NCI-H2029 (cell line): ENCODE measurements at regions not wholly inside any gene's neighbourhood (a gene's known extent, or its start where the extent isn't known, plus 50 kb on each side); places are given as distances from the start of the nearest gene placed in this dataset.
"Not testable (repeated sequence)": the region's sequence is repeated elsewhere in the genome, so short reads cannot be mapped to it uniquely, and the experiment has no call there.

Experiments used
- DNase-seq: peaks from one replicate; lab custom pipeline; 2025; lab: John Stamatoyannopoulos, UW

- DNase-seq = no peak
These were observed 224.7 kb downstream of the CAAP1 start for GRCh38 chr9:26667882-26668281.

DNA sequence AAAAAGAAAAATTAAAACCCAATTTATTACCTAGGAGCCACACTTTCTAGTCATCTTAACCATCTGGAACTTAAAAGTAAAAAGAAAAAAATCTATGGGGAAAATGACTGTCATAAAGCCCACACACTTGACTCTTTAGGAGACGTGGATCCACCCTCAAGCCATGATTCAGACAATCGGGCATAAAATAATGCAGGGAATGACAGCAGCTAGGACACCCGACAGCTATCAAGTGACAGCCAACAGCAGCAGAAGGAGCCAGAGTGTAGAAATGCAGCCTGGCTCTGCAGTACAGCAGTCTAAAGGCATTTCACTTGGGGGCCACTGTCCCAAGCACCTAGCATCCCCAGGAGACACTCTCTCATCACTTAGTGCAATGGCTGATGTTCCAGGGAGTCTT lies 226.9 kb downstream of the CAAP1 start:
- DNase-seq = no peak

DNA sequence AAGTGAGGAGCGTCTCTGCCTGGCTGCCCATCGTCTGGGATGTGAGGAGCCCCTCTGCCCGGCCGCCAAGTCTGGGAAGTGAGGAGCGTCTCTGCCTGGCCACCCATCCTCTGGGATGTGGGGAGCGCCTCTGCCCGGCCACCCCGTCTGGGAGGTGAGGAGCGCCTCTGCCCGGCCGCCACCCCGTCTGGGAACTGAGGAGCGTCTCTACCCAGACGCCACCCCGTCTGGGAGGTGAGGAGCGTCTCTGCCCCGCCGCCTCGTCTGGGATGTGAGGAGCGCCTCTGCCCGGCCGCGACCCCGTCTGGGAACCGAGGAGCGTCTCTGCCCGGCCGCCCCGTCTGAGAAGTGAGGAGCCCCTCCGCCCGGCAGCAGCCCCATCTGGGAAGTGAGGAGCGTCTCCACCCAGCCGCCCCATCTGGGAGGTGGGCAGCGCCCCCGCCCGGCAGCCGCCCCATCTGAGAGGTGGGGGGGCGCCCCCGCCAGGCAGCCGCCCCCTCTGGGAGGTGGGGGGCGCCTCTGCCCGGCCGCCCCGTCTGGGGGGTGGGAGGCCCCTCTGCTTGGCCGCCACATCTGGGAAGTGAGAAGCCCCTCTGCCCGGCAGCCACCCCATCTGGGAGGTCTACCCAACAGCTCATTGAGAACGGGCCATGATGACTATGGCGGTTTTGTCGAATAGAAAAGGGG lies 228.4 kb downstream of the CAAP1 start:
- DNase-seq = not testable (repeated sequence)

DNA sequence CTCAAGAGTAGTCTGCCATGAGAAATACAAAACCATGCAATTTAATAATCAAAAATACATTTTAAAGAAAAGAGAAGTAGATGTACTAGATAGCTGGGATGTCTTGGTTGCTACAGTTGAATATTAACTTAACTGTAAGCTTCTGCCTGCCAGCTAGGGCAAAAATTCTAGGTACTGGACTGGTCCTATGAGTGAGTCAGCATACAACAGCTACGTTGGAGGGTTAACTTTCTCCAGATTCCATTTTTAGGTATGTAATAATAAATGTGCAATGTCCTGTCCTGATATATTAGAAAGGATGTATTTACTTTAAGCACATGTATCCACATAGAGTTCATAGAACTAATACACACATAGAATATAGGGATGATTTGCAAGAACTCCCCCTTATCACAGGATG lies 230.1 kb downstream of the CAAP1 start:
- no peak for DNase-seq

DNA sequence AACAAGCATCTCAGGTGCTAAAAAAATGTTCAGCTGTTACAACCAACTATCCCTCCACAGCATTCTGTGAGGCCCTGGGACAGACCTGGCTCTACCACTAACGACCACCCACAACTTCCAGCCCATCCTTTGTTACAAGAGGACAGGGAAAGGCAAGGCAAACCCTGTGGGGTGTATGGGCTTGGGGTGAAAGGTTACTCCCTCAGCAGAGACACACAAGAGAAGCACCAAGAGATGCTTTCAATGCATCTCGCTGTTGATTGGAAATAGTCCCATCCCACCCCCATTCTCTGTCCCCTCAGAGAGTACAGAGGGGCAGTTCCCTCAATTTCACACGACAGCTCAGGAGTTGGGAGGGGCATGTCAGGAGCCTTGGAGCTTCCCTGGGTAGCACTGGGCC lies 234.1 kb downstream of the CAAP1 start:
- no peak for DNase-seq

GRCh38 chr9:26657958-26658357 lies 234.6 kb downstream of the CAAP1 start:
- DNase-seq = no peak

- DNase-seq = no peak
These were observed 236.4 kb downstream of the CAAP1 start for GRCh38 chr9:26656003-26656870.

DNA sequence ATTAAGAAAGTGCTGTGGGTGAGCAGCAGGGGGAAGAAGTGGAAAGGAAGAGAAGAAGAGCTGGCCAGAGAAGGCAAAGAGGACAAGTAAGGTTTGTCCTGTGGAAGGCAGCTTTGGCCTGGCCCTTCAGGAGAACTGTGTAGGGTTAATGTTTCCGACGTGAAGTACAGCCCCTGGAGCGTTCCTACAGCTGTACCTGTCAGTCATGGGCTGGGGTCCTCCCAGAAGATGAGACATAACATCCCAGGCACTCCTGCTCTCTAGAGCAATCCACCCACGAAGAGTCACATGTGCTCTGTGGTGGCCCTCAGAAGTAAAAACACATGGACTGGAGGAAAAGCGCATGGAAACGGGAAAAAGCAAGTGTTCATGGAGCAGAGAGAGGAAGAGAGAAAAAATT lies 237.4 kb downstream of the CAAP1 start:
- no peak for DNase-seq

GRCh38 chr9:26650325-26650724 lies 242.3 kb downstream of the CAAP1 start:
- no peak for DNase-seq

- DNase-seq = no peak
These were observed 248.8 kb downstream of the CAAP1 start for GRCh38 chr9:26643826-26644225.

DNA sequence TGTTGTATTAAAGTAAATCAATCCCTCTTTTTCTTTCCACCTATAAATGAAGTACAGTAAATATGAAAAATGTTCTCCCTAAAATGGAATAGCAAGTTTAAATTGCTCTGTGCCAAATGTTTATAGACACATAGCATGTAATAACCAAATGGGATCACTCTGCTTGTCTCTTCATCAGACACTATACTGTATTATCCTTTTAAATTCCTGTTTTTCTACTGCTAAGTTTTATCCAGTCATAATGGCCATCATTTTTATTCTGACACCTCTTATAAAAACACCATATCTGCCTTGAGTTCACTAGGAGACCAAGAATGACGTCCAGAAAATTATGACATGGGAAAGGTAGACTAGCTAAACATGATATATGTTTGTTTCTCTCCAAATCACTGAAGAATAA lies 252.8 kb downstream of the CAAP1 start:
- no peak for DNase-seq

DNA sequence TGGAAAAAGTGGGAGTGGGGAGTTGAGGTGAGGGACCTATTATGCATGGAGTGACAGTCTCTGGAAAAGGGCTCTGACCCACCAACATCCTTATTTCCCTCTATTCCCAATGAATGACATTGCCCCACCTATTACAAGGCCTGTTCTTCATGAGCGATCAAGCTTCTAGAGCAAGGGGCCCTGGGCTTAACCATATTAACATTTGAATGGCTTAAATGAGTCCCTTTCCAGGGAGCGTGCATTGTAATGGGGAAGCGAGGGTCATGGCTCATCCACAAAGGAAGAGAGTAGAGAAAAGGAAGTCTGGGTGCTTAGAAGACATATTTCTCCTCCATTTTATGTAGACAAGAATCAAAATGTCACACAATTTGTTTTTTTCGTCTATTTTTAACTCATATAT lies 255.5 kb downstream of the CAAP1 start:
- no peak for DNase-seq

DNA sequence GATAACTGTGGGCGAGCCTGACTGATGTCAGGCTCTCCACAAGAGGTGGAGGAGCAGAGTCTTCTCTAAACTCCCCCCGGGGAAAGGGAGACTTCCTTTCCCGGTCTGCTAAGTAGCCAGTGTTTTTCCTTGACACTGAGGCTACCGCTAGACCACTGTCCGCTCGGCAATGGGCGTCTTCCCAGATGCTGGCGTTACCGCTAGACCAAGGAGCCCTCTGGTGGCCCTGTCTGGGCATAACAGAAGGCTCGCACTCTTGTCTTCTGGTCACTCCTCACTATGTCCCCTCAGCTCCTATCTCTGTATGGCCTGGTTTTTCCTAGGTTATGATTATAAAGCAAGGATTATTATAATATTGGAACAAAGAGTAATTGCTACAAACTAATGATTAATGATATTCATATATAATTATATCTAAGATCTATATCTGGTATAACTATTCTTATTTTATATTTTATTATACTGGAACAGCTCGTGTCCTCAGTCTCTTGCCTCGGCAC lies 278.7 kb downstream of the CAAP1 start:
- DNase-seq = peak; percentile 1

- DNase-seq = no peak
These were observed 280.4 kb downstream of the CAAP1 start for GRCh38 chr9:26612211-26612610.

- DNase-seq = no peak
These were observed 285.8 kb downstream of the CAAP1 start for GRCh38 chr9:26606756-26607155.

DNA sequence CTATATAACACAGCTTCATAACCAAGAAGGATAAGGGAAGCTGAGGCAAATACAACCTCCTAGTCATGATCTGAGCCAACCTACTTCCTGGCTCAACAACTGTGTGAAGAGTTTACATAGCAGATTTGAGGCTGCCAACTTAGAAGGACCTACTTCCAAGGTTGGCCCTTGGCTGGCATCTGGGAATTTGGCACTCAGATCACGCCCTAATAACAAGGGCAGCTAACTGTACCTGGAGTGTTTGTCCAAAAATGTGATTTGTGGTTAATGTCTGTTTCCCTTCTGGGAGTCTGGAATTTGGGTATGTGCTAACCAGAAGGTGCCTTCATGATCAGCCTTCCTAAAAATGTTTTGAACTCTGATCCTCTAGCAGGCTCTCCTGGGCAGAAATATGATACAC lies 287.2 kb downstream of the CAAP1 start:
- DNase-seq = no peak

- no peak for DNase-seq
These were observed 288.4 kb downstream of the CAAP1 start for GRCh38 chr9:26604076-26604662.

- DNase-seq = no peak
These were observed 289.0 kb downstream of the CAAP1 start for GRCh38 chr9:26603617-26604016.

DNA sequence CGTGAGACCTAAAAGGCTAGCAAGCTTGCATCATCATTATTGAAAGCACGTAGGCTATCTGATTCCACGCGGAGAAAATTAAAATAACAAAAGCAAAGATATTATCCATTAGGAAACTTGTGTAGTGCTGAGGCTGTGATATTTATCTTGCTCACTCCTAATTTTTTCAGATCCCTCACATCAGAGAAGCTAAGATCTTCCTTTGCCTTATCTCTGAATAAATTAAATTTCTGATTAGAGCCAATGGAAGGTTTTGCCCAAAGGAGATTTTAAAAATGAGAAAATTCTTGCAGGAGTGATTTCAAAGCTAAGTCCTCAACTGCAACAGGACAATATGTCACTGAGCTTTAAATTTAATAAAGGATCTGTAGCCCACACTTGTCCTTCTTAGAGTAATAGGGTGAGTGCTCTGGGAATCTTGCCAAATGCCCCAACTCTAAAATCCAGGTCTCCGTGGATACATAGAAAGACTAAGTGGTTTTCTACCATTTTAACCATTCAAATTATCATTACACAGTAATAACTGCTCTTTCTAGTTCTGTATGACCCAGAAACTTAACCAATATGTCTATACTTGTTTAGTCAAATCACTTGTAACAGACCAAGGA lies 295.0 kb downstream of the CAAP1 start:
- peak; percentile 2 for DNase-seq

DNA sequence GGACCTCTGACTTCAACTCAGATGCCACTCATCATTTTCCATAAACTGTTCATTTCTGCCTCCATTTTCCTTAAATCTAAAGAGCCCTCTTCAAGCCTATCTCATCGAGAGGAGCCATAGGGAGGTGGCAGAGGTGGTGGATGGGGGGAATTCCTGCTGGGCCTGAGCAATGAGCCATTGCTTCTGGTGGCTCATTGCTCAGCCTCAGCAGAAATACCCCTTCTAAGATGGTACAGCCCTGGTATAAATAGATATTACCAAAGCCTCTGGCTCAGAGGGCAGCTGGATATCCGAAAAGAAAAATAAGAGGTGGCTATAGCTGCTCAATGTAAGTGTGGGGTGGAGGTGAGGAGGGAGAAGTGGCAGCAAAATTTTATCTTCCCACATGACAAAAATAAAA lies 313.5 kb downstream of the CAAP1 start:
- no peak for DNase-seq

GRCh38 chr9:26574898-26575440 lies 317.6 kb downstream of the CAAP1 start:
- DNase-seq = no peak

DNA sequence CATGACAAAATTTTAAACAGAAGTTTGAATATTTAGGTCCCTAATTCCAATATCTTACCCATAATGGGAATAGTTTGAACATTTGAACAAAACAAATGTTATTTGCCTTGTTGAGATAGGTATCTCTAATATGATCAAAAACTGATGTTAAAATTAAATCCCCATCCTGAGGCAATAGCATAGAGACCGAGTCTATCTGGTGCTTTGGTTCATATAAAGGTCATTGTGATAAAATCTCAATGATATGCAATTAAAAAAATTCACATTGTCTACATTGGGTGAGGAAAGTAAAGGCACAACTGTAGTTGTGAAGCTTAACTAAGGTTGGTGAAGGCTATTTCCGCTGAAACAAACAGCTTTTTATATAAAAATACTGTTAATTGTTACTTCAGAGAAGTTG lies 318.3 kb downstream of the CAAP1 start:
- DNase-seq = no peak
